Panc1 (cell line): ENCODE measurements at regions not wholly inside any gene's neighbourhood (a gene's known extent, or its start where the extent isn't known, plus 50 kb on each side); places are given as distances from the start of the nearest gene placed in this dataset.

Experiments
- ATAC-seq: fragments of 200-7000 bp; cut with Tn5 transposase; 2 replicates; pipeline ENCODE4 v1.9.1; 2020; ENCODE audit warnings: mild to moderate bottlenecking, moderate library complexity
- BruUV-seq: library from RNA; stranded (reverse); fragments of 400-500 nt; replicated peaks from 2 replicates; lab custom pipeline; 2021; lab: Mats Ljungman, UMichigan
- CTCF ChIA-PET: fragments of 300-600 bp; sonication (Branson Sonifier 250); formaldehyde crosslinking; loops from one replicate; lab custom pipeline; 2022; ENCODE audit warnings: antibody characterized with exemption; lab: Charles Lee
- POLR2A ChIA-PET: fragments of 300-600 bp; sonication (Branson Sonifier 250); formaldehyde crosslinking; loops from one replicate; lab custom pipeline; 2022; ENCODE audit warnings: antibody characterized with exemption; lab: Charles Lee
- DNase-seq: peaks from one replicate; pipeline ENCODE4 v3.0.0-alpha.2; 2010; ENCODE audit warnings: low read depth, low spot score
- H3K27ac ChIP-seq: 2 replicates; pipeline ENCODE4 v1.5.1; 2011; ENCODE audit warnings: mild to moderate bottlenecking, low read length, inconsistent platforms
- H3K27me3 ChIP-seq: fragments of 200-500 bp; sonication (Bioruptor generic); 2 replicates; pipeline ENCODE4 v1.6.0; 2014; ENCODE audit warnings: low read length, inconsistent platforms; ENCODE audit not compliant: control insufficient read depth, insufficient read depth
- H3K36me3 ChIP-seq: fragments of 200-500 bp; sonication (Bioruptor generic); 2 replicates; pipeline ENCODE4 v1.5.1; 2014; ENCODE audit warnings: inconsistent platforms, mild to moderate bottlenecking, low read length, moderate library complexity; ENCODE audit not compliant: control insufficient read depth, insufficient read depth
- H3K4me1 ChIP-seq: 2 replicates; pipeline ENCODE4 v1.5.1; 2011; ENCODE audit warnings: inconsistent platforms, mild to moderate bottlenecking, low read length, moderate library complexity; ENCODE audit not compliant: control insufficient read depth, insufficient read depth
- H3K4me3 ChIP-seq, 2 experiments: 2 replicates each; pipeline ENCODE4 v1.5.1; 2011 to 2012; ENCODE audit warnings: low read depth in 2 of 2, low read length in 2 of 2, mild to moderate bottlenecking in 2 of 2, inconsistent platforms in 1 of 2, moderate library complexity in 1 of 2
- H3K9me3 ChIP-seq: fragments of 200-500 bp; sonication (Bioruptor generic); 2 replicates; pipeline ENCODE4 v1.5.1; 2014; ENCODE audit warnings: low read depth, mild to moderate bottlenecking, inconsistent platforms, low read length, moderate library complexity; ENCODE audit not compliant: control insufficient read depth, insufficient read depth
- POLR2AphosphoS5 ChIP-seq: IDR thresholded peaks from 2 replicates; pipeline ENCODE4 v1.6.1; 2012; ENCODE audit warnings: mild to moderate bottlenecking, low read depth, low read length, moderate library complexity
- SIN3A ChIP-seq: IDR thresholded peaks from 2 replicates; pipeline ENCODE4 v1.6.1; 2012; ENCODE audit warnings: low read depth, mild to moderate bottlenecking, low read length, moderate library complexity, borderline replicate concordance; ENCODE audit not compliant: insufficient read depth
- TCF7L2 ChIP-seq: IDR thresholded peaks from 2 replicates; pipeline ENCODE4 v1.6.1; 2011; ENCODE audit warnings: mild to moderate bottlenecking, low read depth, low read length, inconsistent platforms
- in situ Hi-C: cut with HindIII; loops from 2 replicates; pipeline ENCODE4 v1.10.0; 2016; ENCODE audit warnings: low sequenced_read_pairs, low pct_unique_long_range_greater_than_20kb
- intact Hi-C: fragments of 100-400 bp; cut with micrococcal nuclease; formaldehyde crosslinking; loops from one replicate; pipeline ENCODE4 v1.10.0; 2022; ENCODE audit not compliant: unreplicated experiment
- TF ChIP-seq, protein P1 (sequence below), 2 experiments: IDR thresholded peaks; 2 replicates each; pipeline ENCODE4 v1.6.1; 2011 to 2012; ENCODE audit warnings: low read depth in 2 of 2, control low read depth in 1 of 2, low read length in 1 of 2, mild to moderate bottlenecking in 1 of 2, moderate library complexity in 1 of 2; ENCODE audit not compliant: insufficient read depth in 1 of 2
- TF ChIP-seq, protein P2 (sequence below): fragments of 450-650 bp; IDR thresholded peaks from 2 replicates; pipeline ENCODE4 v1.5.1; 2017; ENCODE audit warnings: mild to moderate bottlenecking

DNA sequence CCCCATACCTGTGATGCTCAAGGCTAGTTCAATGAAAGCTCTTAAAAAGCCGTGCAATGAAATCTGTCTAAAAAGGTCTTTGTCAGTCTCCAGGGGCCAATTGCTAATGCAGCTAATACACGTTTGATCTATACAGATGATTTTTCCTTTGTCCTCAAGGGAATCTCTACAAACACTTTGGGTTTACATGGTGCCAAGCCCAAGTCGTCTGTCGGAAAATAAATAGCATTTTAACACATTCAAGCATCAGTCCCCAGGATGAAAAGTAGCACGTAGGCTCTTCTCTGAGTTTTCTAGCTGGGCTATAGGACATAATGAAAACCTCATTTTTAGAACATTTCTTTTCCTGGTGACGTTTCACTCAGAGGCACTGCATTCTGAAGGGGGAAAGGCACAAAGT lies 477.4 kb upstream of the WWC1 start:
- Histone ChIP-seq H3K4me3 (no peak overlapping the region), H3K4me1 (no peaks in the 10 kb centered on the region), H3K27ac (no peak overlapping the region), H3K36me3 (no peaks in the 10 kb centered on the region), H3K27me3 (no peaks in the 10 kb centered on the region), H3K9me3 (no peaks in the 10 kb centered on the region)
- ChIA-PET CTCF (no interaction called here), POLR2A (no interaction called here)
- DNase-seq: no peak
- intact Hi-C loops: no loop called here
- TF ChIP-seq, protein P1, sequence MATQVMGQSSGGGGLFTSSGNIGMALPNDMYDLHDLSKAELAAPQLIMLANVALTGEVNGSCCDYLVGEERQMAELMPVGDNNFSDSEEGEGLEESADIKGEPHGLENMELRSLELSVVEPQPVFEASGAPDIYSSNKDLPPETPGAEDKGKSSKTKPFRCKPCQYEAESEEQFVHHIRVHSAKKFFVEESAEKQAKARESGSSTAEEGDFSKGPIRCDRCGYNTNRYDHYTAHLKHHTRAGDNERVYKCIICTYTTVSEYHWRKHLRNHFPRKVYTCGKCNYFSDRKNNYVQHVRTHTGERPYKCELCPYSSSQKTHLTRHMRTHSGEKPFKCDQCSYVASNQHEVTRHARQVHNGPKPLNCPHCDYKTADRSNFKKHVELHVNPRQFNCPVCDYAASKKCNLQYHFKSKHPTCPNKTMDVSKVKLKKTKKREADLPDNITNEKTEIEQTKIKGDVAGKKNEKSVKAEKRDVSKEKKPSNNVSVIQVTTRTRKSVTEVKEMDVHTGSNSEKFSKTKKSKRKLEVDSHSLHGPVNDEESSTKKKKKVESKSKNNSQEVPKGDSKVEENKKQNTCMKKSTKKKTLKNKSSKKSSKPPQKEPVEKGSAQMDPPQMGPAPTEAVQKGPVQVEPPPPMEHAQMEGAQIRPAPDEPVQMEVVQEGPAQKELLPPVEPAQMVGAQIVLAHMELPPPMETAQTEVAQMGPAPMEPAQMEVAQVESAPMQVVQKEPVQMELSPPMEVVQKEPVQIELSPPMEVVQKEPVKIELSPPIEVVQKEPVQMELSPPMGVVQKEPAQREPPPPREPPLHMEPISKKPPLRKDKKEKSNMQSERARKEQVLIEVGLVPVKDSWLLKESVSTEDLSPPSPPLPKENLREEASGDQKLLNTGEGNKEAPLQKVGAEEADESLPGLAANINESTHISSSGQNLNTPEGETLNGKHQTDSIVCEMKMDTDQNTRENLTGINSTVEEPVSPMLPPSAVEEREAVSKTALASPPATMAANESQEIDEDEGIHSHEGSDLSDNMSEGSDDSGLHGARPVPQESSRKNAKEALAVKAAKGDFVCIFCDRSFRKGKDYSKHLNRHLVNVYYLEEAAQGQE (IDR thresholded peaks at IDR 0.05; ENCODE audit: insufficient read depth in 1 of 2, low read depth in 2 of 2, low read length in 1 of 2): no peak
- TF ChIP-seq TCF7L2 (no peak), SIN3A (no peak), POLR2AphosphoS5 (no peak)
- TF ChIP-seq, protein P2, sequence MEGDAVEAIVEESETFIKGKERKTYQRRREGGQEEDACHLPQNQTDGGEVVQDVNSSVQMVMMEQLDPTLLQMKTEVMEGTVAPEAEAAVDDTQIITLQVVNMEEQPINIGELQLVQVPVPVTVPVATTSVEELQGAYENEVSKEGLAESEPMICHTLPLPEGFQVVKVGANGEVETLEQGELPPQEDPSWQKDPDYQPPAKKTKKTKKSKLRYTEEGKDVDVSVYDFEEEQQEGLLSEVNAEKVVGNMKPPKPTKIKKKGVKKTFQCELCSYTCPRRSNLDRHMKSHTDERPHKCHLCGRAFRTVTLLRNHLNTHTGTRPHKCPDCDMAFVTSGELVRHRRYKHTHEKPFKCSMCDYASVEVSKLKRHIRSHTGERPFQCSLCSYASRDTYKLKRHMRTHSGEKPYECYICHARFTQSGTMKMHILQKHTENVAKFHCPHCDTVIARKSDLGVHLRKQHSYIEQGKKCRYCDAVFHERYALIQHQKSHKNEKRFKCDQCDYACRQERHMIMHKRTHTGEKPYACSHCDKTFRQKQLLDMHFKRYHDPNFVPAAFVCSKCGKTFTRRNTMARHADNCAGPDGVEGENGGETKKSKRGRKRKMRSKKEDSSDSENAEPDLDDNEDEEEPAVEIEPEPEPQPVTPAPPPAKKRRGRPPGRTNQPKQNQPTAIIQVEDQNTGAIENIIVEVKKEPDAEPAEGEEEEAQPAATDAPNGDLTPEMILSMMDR: no peak
- no TSS peak for BruUV-seq
- in situ Hi-C loops: no loop called here
- no peak for ATAC-seq

DNA sequence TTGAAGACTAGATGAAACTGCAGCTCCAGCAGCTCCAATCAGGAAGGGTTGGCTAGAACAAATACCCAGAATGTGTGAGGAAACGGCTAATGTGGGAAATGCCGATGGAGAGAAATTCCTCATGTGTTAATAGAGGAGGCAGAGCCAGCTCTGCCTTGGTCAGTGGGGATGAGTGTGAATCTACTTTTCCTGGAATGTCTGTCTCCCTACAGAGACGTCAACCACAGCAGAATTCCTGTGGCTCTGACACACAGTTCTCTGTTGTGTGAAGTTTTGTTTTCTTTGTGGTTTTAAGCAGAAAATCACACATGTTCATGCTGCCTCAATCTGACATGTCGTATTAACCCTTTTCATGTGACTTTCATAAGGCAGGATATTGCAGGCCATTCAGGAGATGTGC lies 476.6 kb upstream of the WWC1 start:
- no TSS peak for BruUV-seq
- TF ChIP-seq POLR2AphosphoS5 (no peak), TCF7L2 (no peak), SIN3A (no peak)
- TF ChIP-seq, protein P2: no peak
- TF ChIP-seq, protein P1 (IDR thresholded peaks at IDR 0.05; ENCODE audit: insufficient read depth in 1 of 2, low read depth in 2 of 2, low read length in 1 of 2): no peak
- Histone ChIP-seq H3K9me3 (no peaks in the 10 kb centered on the region), H3K27ac (no peak overlapping the region), H3K27me3 (no peaks in the 10 kb centered on the region), H3K4me1 (no peaks in the 10 kb centered on the region), H3K4me3 (no peak overlapping the region), H3K36me3 (no peaks in the 10 kb centered on the region)
- POLR2A ChIA-PET: no interaction called here
- ATAC-seq (no peak), DNase-seq (no peak)
- CTCF ChIA-PET: no interaction called here
- in situ Hi-C loops: no loop called here
- intact Hi-C loops: no loop called here
